GM18498 (cell line): ENCODE measurements at regions not wholly inside any gene's neighbourhood (a gene's known extent, or its start where the extent isn't known, plus 50 kb on each side); places are given as distances from the start of the nearest gene placed in this dataset.

Experiments
- ATAC-seq: cut with Tn5 transposase; IDR thresholded peaks from one replicate; pipeline ENCODE4 v1.9.1; 2021; ENCODE audit warnings: mild to moderate bottlenecking, moderate library complexity; ENCODE audit not compliant: unreplicated experiment

- ATAC-seq, result no peak
Observed at GRCh38 chr18:41553716-41554115, 401.3 kb upstream of the PIK3C3 start.

- no peak for ATAC-seq
Observed at GRCh38 chr18:41548521-41549260, 406.3 kb upstream of the PIK3C3 start.

- ATAC-seq, result no peak
Observed at GRCh38 chr18:41545091-41545888, 409.7 kb upstream of the PIK3C3 start.

GRCh38 chr18:41543815-41544214 is 411.2 kb upstream of the PIK3C3 start:
- no peak for ATAC-seq

- ATAC-seq, result no peak
Observed at GRCh38 chr18:41540237-41540871, 414.7 kb upstream of the PIK3C3 start.

GRCh38 chr18:41538751-41539150 is 416.3 kb upstream of the PIK3C3 start:
- no peak for ATAC-seq

- ATAC-seq, result no peak
Observed at GRCh38 chr18:41537666-41538065, 417.4 kb upstream of the PIK3C3 start.

GRCh38 chr18:41532344-41533086 is 422.5 kb upstream of the PIK3C3 start:
- ATAC-seq, result no peak

- no peak for ATAC-seq
Observed at GRCh38 chr18:41530970-41531369, 424.1 kb upstream of the PIK3C3 start.

- ATAC-seq, result no peak
Observed at GRCh38 chr18:41529093-41529492, 425.9 kb upstream of the PIK3C3 start.

- no peak for ATAC-seq
Observed at GRCh38 chr18:41526054-41526453, 429.0 kb upstream of the PIK3C3 start.

GRCh38 chr18:41524674-41525470 is 430.2 kb upstream of the PIK3C3 start:
- ATAC-seq, result no peak

GRCh38 chr18:41517142-41517541 is 437.9 kb upstream of the PIK3C3 start:
- no peak for ATAC-seq

GRCh38 chr18:41513438-41513837 is 441.6 kb upstream of the PIK3C3 start:
- ATAC-seq, result no peak

GRCh38 chr18:41504316-41504715 is 450.7 kb upstream of the PIK3C3 start:
- no peak for ATAC-seq

GRCh38 chr18:41501848-41502247 is 453.2 kb upstream of the PIK3C3 start:
- ATAC-seq, result no peak

- no peak for ATAC-seq
Observed at GRCh38 chr18:41499345-41499744, 455.7 kb upstream of the PIK3C3 start.

- ATAC-seq, result no peak
Observed at GRCh38 chr18:41490861-41491260, 464.2 kb upstream of the PIK3C3 start.

- no peak for ATAC-seq
Observed at GRCh38 chr18:41486575-41486974, 468.5 kb upstream of the PIK3C3 start.

GRCh38 chr18:41484069-41484468 is 471.0 kb upstream of the PIK3C3 start:
- no peak for ATAC-seq
